ENCODE measurements at regions not wholly inside any gene's neighbourhood (a gene's known extent, or its start where the extent isn't known, plus 50 kb on each side); places are given as distances from the start of the nearest gene placed in this dataset.
"Not testable (repeated sequence)": the region's sequence is repeated elsewhere in the genome, so short reads cannot be mapped to it uniquely, and the experiment has no call there.

- no peak for DNase-seq (ENCODE audit: low read depth, low spot score)
These were observed 122.3 kb downstream of the XCL2 start for GRCh38 chr1:168421399-168422004.

- DNase-seq (ENCODE audit: low read depth, low spot score) = no peak
These were observed 123.6 kb downstream of the XCL2 start for GRCh38 chr1:168420177-168420576.

GRCh38 chr1:168419736-168420135 is 124.1 kb downstream of the XCL2 start:
- DNase-seq (ENCODE audit: low read depth, low spot score) = no peak

- no peak for DNase-seq (ENCODE audit: low read depth, low spot score)
These were observed 127.6 kb downstream of the XCL2 start for GRCh38 chr1:168416220-168416619.

- no peak for DNase-seq (ENCODE audit: low read depth, low spot score)
These were observed 128.9 kb downstream of the XCL2 start for GRCh38 chr1:168414914-168415313.

- no peak for DNase-seq (ENCODE audit: low read depth, low spot score)
These were observed 129.8 kb downstream of the TBX19 start for GRCh38 chr1:168410464-168410863.

- peak; percentile 47 for DNase-seq (ENCODE audit: low read depth, low spot score)
These were observed 128.2 kb downstream of the TBX19 start for GRCh38 chr1:168408884-168409283.

GRCh38 chr1:168408539-168408865 is 127.8 kb downstream of the TBX19 start:
- no peak for DNase-seq (ENCODE audit: low read depth, low spot score)

- no peak for DNase-seq (ENCODE audit: low read depth, low spot score)
These were observed 127.3 kb downstream of the TBX19 start for GRCh38 chr1:168407832-168408538.

GRCh38 chr1:168405906-168406549 is 125.4 kb downstream of the TBX19 start:
- no peak for DNase-seq (ENCODE audit: low read depth, low spot score)

- no peak for DNase-seq (ENCODE audit: low read depth, low spot score)
These were observed 122.5 kb downstream of the TBX19 start for GRCh38 chr1:168403140-168403539.

GRCh38 chr1:168402466-168402865 is 121.8 kb downstream of the TBX19 start:
- not testable (repeated sequence) for DNase-seq (ENCODE audit: low read depth, low spot score)

GRCh38 chr1:168401341-168401740 is 120.7 kb downstream of the TBX19 start:
- DNase-seq (ENCODE audit: low read depth, low spot score) = no peak

- DNase-seq (ENCODE audit: low read depth, low spot score) = no peak
These were observed 119.5 kb downstream of the TBX19 start for GRCh38 chr1:168400139-168400538.

GRCh38 chr1:168397806-168398205 is 117.1 kb downstream of the TBX19 start:
- no peak for DNase-seq (ENCODE audit: low read depth, low spot score)

- DNase-seq (ENCODE audit: low read depth, low spot score) = no peak
These were observed 116.4 kb downstream of the TBX19 start for GRCh38 chr1:168396940-168397684.

GRCh38 chr1:168396508-168396907 is 115.8 kb downstream of the TBX19 start:
- no peak for DNase-seq (ENCODE audit: low read depth, low spot score)

- no peak for DNase-seq (ENCODE audit: low read depth, low spot score)
These were observed 114.2 kb downstream of the TBX19 start for GRCh38 chr1:168394858-168395257.

- no peak for DNase-seq (ENCODE audit: low read depth, low spot score)
These were observed 112.4 kb downstream of the TBX19 start for GRCh38 chr1:168392958-168393549.

GRCh38 chr1:168391851-168392681 is 111.4 kb downstream of the TBX19 start:
- no peak for DNase-seq (ENCODE audit: low read depth, low spot score)

- no peak for DNase-seq (ENCODE audit: low read depth, low spot score)
These were observed 109.6 kb downstream of the TBX19 start for GRCh38 chr1:168390271-168390670.

Measured in activated naive CD8-positive, alpha-beta T cell treated with anti-CD3 and anti-CD28 coated beads, Interleukin-2, amount 50 U/mL, for 16 hours (primary cell).